OCI-LY1 (cell line): ENCODE measurements at regions not wholly inside any gene's neighbourhood (a gene's known extent, or its start where the extent isn't known, plus 50 kb on each side); places are given as distances from the start of the nearest gene placed in this dataset.

Experiments
- EZH2 ChIP-seq: fragments of 200-600 bp; sonication (generic), shearing (Covaris generic); IDR thresholded peaks from 2 replicates; pipeline ENCODE4 v1.8.0; 2017; ENCODE audit warnings: borderline replicate concordance, mixed run types, mild to moderate bottlenecking, antibody characterized with exemption, low read length, moderate library complexity, mixed read lengths
- TF ChIP-seq, protein P1 (sequence below): fragments of 200-600 bp; sonication (generic), shearing (Covaris generic); IDR thresholded peaks from 2 replicates; pipeline ENCODE4 v1.5.1; 2017; ENCODE audit warnings: mild to moderate bottlenecking, antibody characterized with exemption, low read length, moderate library complexity, mixed read lengths

DNA sequence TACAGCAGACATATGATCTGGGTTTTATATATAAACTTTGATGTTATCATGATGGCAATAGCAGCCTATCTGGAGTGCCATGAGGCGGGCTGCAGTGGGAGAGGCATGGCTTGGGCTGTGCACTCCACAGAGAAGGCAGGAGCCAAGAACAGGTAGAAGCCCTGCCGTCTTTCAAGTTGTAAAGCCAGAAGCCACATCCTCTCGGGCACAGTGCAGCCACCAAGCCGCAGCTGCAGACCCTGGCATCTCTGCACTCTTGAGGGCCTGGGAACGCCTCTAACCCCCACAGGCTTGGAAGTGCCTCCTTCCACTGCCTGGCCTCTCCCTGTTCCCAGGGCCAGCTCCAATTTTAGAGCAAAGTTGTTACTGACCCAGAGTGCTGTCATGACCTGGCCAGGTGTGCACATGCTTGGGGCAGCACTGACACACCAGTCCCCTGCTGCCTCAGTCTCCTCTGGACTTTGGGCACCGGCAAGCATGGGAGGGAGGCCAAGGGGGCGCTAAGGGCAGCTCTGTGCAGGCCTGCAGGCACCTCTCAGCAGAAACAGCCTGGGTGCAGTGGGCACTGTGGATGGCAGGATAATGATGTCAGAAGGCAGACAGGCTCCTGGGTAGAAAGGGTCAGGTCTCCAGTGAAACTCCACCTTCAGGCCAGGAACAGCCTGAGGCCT, 1619.8 kb upstream of the PRMT6 start:
- TF ChIP-seq, protein P1, sequence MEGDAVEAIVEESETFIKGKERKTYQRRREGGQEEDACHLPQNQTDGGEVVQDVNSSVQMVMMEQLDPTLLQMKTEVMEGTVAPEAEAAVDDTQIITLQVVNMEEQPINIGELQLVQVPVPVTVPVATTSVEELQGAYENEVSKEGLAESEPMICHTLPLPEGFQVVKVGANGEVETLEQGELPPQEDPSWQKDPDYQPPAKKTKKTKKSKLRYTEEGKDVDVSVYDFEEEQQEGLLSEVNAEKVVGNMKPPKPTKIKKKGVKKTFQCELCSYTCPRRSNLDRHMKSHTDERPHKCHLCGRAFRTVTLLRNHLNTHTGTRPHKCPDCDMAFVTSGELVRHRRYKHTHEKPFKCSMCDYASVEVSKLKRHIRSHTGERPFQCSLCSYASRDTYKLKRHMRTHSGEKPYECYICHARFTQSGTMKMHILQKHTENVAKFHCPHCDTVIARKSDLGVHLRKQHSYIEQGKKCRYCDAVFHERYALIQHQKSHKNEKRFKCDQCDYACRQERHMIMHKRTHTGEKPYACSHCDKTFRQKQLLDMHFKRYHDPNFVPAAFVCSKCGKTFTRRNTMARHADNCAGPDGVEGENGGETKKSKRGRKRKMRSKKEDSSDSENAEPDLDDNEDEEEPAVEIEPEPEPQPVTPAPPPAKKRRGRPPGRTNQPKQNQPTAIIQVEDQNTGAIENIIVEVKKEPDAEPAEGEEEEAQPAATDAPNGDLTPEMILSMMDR: no peak
- TF ChIP-seq EZH2: no peak
